ENCODE measurements at regions not wholly inside any gene's neighbourhood (a gene's known extent, or its start where the extent isn't known, plus 50 kb on each side); places are given as distances from the start of the nearest gene placed in this dataset.
A peak's percentile ranks its signal among the peaks of the same experiment; 100 is the strongest.

DNA sequence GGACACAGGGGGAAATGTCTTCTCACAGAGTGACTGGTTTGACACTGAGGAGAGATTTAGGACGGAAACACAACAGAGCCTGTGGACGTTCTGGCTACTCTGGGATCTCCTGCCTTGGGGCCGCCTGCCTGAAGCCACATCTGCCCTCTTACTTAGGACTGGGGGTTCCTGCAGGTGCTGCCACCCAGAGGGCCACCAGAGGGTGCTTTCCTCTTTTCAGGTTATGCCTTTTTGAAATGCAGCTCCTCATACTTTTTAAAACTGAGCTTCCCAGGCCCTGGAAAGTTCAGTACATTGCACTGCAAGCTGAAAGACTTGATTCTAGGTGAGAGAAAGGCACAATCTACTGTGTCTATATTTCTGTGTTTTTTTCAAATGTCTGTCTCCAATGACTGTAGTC, 92.2 kb upstream of the PGRMC2 start:
- no peak for TF ChIP-seq CEBPB (IDR thresholded peaks at IDR 0.05; ENCODE audit: low read depth, low read length)
- no peak for TF ChIP-seq POLR2A (IDR thresholded peaks at IDR 0.05; ENCODE audit: low read depth, low read length)
- TF ChIP-seq, protein P1, sequence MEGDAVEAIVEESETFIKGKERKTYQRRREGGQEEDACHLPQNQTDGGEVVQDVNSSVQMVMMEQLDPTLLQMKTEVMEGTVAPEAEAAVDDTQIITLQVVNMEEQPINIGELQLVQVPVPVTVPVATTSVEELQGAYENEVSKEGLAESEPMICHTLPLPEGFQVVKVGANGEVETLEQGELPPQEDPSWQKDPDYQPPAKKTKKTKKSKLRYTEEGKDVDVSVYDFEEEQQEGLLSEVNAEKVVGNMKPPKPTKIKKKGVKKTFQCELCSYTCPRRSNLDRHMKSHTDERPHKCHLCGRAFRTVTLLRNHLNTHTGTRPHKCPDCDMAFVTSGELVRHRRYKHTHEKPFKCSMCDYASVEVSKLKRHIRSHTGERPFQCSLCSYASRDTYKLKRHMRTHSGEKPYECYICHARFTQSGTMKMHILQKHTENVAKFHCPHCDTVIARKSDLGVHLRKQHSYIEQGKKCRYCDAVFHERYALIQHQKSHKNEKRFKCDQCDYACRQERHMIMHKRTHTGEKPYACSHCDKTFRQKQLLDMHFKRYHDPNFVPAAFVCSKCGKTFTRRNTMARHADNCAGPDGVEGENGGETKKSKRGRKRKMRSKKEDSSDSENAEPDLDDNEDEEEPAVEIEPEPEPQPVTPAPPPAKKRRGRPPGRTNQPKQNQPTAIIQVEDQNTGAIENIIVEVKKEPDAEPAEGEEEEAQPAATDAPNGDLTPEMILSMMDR (conservative IDR thresholded peaks at IDR 0.05; ENCODE audit: low read depth, low read length): peak; percentile 55
- no peak for TF ChIP-seq USF2 (IDR thresholded peaks at IDR 0.05; ENCODE audit: low read depth, low read length)
- TF ChIP-seq RAD21 (IDR thresholded peaks at IDR 0.05; ENCODE audit: low read length): peak; percentile 53
- no peak for TF ChIP-seq MXI1 (IDR thresholded peaks at IDR 0.05; ENCODE audit: borderline replicate concordance, low read depth, low read length)
- TF ChIP-seq RCOR1 (IDR thresholded peaks at IDR 0.05; ENCODE audit: insufficient replicate concordance, low read length): no peak
- TF ChIP-seq SMC3 (IDR thresholded peaks at IDR 0.05; ENCODE audit: low read depth, low read length): peak; percentile 57
- TF ChIP-seq MAFK (IDR thresholded peaks at IDR 0.05; ENCODE audit: low read depth, low read length): no peak

Measured in IMR-90 (cell line).